GM11168 (cell line): ENCODE measurements at regions not wholly inside any gene's neighbourhood (a gene's known extent, or its start where the extent isn't known, plus 50 kb on each side); places are given as distances from the start of the nearest gene placed in this dataset.

ENCODE experiments used
- in situ Hi-C: fragments of 300-500 bp; cut with MboI; formaldehyde crosslinking; loops from one replicate; pipeline ENCODE4 v1.12.0; 2022; ENCODE audit warnings: low sequenced_read_pairs; ENCODE audit not compliant: unreplicated experiment

GRCh38 chr2:15784886-15785801, 155.2 kb upstream of the MYCN start:
- in situ Hi-C loops, result no loop called here

- in situ Hi-C loops, result no loop called here
These were observed 154.2 kb upstream of the MYCN start for GRCh38 chr2:15786003-15786654.

GRCh38 chr2:15786901-15787300, 153.4 kb upstream of the MYCN start:
- in situ Hi-C loops, result no loop called here

- in situ Hi-C loops, result no loop called here
These were observed 152.6 kb upstream of the MYCN start for GRCh38 chr2:15787535-15788454.

DNA sequence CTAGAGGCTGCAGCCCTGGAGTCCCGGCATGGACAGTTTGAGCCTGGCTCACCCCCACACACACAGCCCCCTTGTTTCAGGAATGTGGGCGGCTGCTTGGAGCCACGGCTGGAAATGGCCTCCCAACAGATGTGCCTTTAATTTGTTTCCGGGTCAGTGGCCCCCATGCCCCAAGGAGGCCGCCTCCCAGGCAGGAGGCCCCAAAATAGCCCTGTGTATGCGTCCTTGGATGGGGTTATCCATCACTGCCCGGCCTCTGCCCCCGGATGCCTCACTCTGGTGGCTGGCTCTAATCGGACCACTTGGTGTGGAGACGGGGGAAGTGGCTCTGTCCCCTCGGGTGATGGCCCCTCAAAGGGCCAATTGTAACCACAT, 151.9 kb upstream of the MYCN start:
- in situ Hi-C loops, result no loop called here

GRCh38 chr2:15788830-15789229, 151.5 kb upstream of the MYCN start:
- in situ Hi-C loops, result no loop called here

DNA sequence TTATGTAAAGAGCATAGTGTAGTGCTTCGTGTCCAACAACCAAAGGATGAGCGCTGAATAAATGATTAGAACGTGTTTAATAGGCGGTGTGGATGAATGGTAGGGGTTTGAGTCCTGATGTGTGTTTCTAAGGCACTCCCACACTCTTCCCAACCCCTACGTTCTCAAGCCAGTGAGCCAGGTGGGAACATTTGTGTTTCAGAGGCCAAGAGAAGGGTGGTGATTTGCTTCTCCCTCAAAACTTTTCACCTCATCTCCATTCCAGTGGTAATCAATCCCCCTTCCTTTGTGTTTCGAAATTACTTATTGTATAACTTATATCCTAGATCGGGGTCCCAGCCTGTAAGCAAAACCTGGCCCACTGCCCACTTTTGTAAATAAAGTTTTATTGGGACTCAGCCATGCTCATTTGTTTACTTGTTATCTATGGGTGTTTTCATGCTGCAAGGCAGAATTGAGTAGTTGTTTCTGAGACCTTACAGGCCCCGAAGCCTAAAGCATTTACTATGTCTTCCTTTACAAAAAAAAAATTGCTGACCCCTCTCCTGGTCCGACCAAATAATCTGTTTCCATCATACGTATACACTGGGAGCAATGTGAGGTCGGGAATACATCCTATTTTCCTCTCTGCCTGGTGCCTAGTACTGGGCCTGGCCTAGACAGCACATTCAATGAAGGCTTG, 150.8 kb upstream of the MYCN start:
- in situ Hi-C loops, result no loop called here

GRCh38 chr2:15790326-15790725, 150.0 kb upstream of the MYCN start:
- in situ Hi-C loops, result no loop called here

DNA sequence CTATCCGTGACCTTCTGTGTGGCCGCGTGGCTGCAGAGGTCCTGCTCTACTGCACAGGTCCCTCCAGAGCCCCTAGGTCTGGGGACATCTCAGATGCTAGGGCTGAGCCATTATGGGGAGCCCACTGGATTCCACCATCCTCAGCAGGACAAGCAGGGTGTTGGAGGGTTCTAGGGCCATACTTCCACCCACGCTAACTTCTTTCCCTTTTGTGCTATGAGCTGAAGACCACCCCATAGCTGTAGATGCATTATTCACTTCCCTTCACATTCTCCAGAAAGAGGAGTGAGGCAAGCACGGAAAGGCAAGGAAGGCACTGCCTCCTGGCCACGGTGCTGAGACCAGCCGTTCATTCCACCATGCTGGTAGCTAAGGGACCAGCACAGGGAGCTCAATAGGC, 149.5 kb upstream of the MYCN start:
- in situ Hi-C loops, result no loop called here

- in situ Hi-C loops, result no loop called here
These were observed 149.1 kb upstream of the MYCN start for GRCh38 chr2:15791294-15791693.

GRCh38 chr2:15792331-15792730, 148.0 kb upstream of the MYCN start:
- in situ Hi-C loops, result no loop called here

- in situ Hi-C loops, result no loop called here
These were observed 147.1 kb upstream of the MYCN start for GRCh38 chr2:15793078-15793913.

DNA sequence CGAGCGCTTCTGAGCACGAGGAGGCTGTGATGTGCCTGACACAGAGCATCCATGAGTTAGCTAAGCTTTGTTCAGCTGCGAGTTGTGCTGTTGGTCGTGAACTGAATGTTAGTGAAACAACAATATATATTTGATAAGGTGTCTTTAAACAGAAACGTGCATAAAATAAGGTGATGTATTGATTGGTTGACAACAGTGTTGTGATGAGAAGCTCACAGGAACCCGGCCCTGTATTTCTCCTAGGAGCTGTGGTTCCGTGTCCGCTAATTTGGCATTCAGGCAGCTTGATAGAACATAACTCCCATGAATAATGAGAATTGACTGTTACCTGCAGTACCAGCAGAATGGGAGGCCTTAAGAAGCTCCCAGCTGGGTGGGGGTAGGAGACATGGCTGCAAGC, 146.4 kb upstream of the MYCN start:
- in situ Hi-C loops, result no loop called here

GRCh38 chr2:15794608-15795134, 145.7 kb upstream of the MYCN start:
- in situ Hi-C loops, result no loop called here

DNA sequence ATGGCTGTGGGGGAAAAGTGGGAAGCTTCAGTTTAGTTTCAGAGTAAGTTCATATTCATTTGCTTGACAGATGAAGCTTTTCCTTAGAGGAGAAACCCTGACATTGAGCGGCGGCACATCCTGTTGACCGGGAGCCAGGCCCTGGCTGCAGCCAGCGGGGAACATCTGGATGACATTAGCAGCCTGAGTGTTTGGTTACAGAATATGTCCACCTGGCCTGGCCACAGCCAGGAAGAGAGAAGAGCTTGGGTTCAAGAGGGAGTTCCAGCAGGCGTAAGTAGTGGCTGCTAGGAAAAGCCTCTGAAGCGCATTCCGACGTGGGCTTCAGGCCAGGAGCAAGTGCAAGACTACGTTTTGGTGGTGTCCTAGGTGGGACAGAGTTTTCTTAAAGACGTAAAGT, 144.9 kb upstream of the MYCN start:
- in situ Hi-C loops, result no loop called here

DNA sequence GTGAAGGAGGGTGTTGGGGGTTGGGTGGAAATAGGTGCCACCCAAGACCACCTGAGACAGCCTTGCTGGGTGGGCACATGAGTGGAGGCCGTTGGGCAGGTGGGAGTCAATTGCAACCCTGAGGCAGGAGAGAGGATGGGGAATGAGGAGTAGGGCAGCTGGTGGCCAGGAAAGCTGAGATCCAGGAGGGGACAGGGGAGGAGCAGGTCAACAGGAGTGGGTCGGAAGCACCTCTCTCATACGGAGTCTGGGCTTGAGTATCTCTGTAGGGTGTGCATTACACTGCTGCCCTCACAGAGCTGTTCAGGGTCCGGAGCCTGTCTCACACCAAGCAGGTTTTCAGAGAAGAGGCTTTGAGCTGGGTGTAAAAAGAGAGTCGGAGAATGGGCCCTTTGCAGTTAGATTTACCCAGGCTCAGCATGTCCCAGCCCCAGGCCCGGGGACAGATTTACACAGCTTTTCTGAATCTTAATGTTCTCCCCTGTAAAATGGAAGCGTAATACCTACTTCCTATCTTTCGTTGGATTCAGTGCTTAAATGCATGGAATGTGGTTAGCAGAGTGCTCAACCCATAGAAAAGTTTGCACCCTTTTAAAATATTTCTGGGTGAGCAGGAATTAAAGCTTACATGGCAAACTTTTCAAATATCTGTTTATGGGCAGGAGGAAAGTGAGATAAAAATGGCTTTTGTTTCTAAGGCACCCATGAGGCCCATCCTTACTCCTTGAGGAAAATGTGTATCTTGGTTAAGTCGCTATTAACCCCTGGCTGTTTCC, 144.0 kb upstream of the MYCN start:
- in situ Hi-C loops, result no loop called here

GRCh38 chr2:15797231-15797938, 143.0 kb upstream of the MYCN start:
- in situ Hi-C loops, result no loop called here

DNA sequence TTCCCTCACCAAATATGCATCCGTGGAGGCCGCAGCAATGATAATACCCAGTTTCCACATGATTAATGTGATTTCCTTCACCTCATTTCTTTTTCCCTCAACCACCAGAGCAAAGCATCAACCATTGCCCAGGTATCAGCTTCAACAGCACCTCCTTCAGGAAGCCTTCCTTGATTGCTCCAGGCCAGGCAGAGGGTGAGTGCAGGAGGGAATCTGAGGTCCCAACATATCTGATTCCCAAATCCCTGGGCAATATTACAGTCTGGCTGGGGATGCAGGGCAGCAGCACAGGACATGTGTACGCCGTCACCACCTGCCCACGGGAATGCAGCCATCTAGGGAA, 142.4 kb upstream of the MYCN start:
- in situ Hi-C loops, result no loop called here
